Muscle layer of duodenum (tissue), 2 donors: ENCODE measurements at regions not wholly inside any gene's neighbourhood (a gene's known extent, or its start where the extent isn't known, plus 50 kb on each side); places are given as distances from the start of the nearest gene placed in this dataset.

Source experiments
- H3K27ac ChIP-seq: one replicate; pipeline ENCODE4 v1.7.0; 2013; ENCODE audit warnings: mild to moderate bottlenecking, low read length
- H3K27me3 ChIP-seq: one replicate; pipeline ENCODE4 v1.7.0; 2013; ENCODE audit warnings: low read depth, mild to moderate bottlenecking, control low read depth, low read length
- H3K36me3 ChIP-seq, 2 donors: one replicate each; pipeline ENCODE4 v1.7.0; 2013; ENCODE audit warnings: low read length in 2 of 2, control low read depth in 1 of 2, mild to moderate bottlenecking in 1 of 2; ENCODE audit not compliant: insufficient read depth in 2 of 2, control insufficient read depth in 1 of 2
- H3K4me1 ChIP-seq, 2 donors: one replicate each; pipeline ENCODE4 v1.7.0; 2013; ENCODE audit warnings: low read length in 2 of 2, mild to moderate bottlenecking in 2 of 2, control low read depth in 1 of 2, moderate library complexity in 1 of 2; ENCODE audit not compliant: insufficient read depth in 2 of 2, control insufficient read depth in 1 of 2
- H3K4me3 ChIP-seq, 2 donors: one replicate each; pipeline ENCODE4 v1.7.0; 2013; ENCODE audit warnings: low read length in 2 of 2, low read depth in 1 of 2, mild to moderate bottlenecking in 1 of 2
- H3K9me3 ChIP-seq, 2 donors: one replicate each; pipeline ENCODE4 v1.7.0; 2013; ENCODE audit warnings: low read length in 2 of 2, control low read depth in 1 of 2, mild to moderate bottlenecking in 1 of 2; ENCODE audit not compliant: control insufficient read depth in 1 of 2
- donor health status: healthy.

DNA sequence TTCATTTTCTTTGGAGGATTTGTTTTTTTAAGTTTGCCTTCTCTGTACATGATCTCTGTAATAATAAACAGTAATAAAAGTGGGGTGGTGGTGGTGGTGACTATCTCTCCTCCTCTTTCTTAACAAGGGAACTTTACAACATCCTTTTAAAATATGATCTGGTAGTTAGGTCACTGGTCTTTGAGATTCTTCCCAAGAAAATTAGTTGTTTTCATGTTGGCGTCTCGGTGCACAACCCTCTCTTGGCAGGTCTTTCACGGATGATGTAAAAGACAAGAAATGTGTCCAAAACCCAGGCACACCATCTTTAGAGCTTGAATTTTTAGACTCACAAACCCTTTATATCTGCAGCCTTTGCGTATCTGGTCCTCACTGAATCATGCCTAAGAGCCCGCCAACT, 488.5 kb upstream of the TBX3 start:
- peaks cover 0 to 15% of the 10 kb centered on the region in 2 donors for H3K4me1 ChIP-seq

DNA sequence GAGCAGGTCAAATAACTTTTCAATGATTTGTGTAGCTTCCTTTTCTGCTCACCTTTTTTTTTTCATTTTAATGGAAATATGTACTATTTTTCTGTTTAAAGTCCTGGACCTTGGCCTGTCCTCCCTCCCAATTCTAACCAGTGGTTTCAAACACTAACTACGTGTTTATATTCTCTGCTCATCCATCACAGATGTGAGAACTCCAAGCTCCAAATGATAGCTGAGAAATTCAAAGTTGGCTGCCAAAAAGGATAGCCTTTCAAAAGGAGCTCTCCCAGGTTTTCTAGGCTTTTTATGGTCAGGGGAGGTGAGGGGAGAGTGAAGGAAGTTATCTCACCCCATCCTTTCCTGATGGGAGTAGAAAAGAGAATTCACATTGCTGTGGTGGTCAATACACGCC, 486.0 kb upstream of the TBX3 start:
- H3K27ac ChIP-seq = no peak overlapping the region
- H3K36me3 ChIP-seq = no peaks in the 10 kb centered on the region
- H3K9me3 ChIP-seq = peaks cover 0 to 3% of the 10 kb centered on the region in 2 donors
- H3K27me3 ChIP-seq = no peaks in the 10 kb centered on the region
- no peak overlapping the region for H3K4me3 ChIP-seq
- peaks cover 0 to 15% of the 10 kb centered on the region in 2 donors for H3K4me1 ChIP-seq

More for the DNA sequence above, 488.5 kb upstream of the TBX3 start:
- no peaks in the 10 kb centered on the region for H3K36me3 ChIP-seq
- no peak overlapping the region for H3K27ac ChIP-seq
- no peaks in the 10 kb centered on the region for H3K27me3 ChIP-seq
- peaks cover 0 to 3% of the 10 kb centered on the region in 2 donors for H3K9me3 ChIP-seq
- H3K4me3 ChIP-seq = no peak overlapping the region

DNA sequence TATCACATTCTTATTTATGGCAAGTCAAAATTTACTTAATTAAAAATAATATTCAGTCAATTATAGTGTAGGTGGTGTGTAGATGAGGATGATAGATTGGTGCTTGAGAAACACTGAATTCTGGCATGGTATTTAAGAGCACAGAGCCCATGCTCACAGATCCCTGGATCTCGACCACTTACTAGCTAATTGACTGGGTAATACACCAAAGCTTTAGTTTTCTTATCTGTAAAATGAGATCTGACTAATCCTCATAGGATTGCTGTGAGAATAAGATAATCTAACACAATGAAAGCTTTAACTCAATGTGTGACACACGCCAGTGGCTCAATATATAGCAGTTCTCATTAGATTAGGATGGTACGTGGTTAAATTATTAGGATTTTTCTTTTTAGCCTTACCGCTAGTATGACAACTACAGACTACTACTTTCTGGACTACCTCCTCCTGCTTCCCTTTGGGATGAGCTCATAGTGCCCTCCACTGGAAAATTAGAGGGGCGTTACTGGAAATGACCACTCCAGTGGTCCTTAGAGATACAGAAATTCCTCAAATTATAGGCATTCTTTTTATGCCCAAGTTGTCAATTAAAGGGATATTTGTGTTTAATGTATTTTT, 482.8 kb upstream of the TBX3 start:
- Histone ChIP-seq H3K36me3 (no peaks in the 10 kb centered on the region), H3K4me3 (no peak overlapping the region), H3K4me1 (peaks cover 0 to 7% of the 10 kb centered on the region in 2 donors), H3K9me3 (peaks cover 0 to 3% of the 10 kb centered on the region in 2 donors), H3K27me3 (no peaks in the 10 kb centered on the region), H3K27ac (no peak overlapping the region)

DNA sequence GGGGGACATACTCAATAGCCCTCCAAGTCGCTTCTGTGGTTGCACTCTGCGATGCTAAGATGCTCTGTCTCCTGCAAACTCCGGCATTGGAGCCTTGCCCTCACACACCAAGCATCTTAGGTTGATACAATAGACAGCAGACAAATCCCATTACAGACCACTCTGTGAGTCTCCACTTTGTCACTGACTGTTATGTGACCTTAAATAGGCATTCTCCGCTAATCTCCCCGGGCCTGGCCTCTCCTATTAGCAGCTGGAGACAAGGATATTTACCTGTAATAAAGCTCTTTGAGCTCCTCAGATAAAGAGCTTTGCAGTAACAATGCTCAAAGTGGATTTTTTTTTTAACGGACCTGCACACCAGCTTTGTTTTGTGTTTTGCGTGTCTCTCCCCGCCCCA, 479.7 kb upstream of the TBX3 start:
- H3K4me1 ChIP-seq = no peaks in the 10 kb centered on the region
- no peak overlapping the region for H3K27ac ChIP-seq
- no peak overlapping the region for H3K4me3 ChIP-seq
- no peaks in the 10 kb centered on the region for H3K36me3 ChIP-seq
- H3K27me3 ChIP-seq = no peaks in the 10 kb centered on the region
- H3K9me3 ChIP-seq = peaks cover 0 to under 1% of the 10 kb centered on the region in 2 donors

DNA sequence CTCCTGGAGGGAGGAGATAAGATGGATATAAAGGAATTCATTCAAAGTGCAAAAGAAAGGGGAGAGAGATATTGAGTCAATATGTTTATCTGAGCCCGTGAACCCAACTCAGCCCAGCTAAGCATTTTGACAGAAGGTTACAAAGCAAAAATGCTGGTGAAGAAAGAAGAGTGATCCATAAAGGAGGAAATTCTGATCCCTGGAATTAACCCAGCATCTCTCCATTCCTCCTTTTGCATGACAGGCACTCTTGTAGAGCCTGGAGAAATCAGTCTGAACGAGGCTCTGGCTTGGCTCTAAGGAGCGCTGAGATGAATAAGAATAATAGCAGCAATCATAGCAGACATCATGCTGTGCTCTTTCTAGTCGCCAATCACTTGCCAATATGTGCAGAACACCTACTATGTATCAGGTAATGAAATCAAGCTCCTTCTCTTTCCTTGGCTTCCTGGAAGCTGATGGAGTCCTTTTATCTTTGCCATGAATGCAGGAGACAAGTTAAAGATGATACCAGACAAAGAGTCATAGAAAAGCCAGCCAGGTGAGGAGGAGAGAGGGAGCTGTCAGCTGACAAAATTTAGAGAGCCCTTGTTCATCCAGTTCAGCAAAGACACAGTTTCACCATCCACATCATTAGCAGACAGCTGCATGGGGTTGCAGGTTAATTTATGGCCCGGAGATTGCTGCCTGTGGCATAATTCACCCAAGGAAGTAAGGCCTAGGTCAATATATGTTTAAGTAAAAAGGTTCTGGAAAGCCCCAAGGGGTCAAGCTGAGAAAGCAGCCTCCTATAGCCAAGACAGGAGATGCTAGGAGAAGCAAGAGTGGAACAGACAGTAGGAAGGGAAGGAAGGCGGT, 476.5 kb upstream of the TBX3 start:
- Histone ChIP-seq H3K36me3 (no peaks in the 10 kb centered on the region), H3K4me1 (no peaks in the 10 kb centered on the region), H3K27ac (no peak overlapping the region), H3K9me3 (no peaks in the 10 kb centered on the region), H3K4me3 (no peak overlapping the region), H3K27me3 (no peaks in the 10 kb centered on the region)

DNA sequence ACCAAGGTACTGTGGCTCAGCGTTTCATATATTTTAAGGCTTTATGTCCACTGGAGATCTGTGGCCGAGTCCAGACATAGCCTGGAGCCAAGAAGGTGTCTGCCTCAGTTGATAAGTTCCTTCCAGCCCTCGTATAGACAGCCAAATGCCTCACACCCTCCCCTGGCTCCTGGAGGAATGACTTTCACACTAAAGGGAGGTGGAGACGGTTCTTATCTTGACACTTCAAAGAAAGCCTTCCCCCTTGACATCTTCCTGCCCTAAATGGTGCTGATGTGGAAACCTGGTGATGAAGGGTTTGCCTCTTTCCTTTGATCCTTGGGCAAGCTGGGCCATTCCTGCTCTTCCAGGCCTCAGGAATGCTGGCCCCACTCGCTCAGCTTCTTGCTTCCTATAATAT, 474.8 kb upstream of the TBX3 start:
- no peaks in the 10 kb centered on the region for H3K36me3 ChIP-seq
- no peaks in the 10 kb centered on the region for H3K4me1 ChIP-seq
- no peak overlapping the region for H3K27ac ChIP-seq
- H3K9me3 ChIP-seq = no peaks in the 10 kb centered on the region
- no peaks in the 10 kb centered on the region for H3K27me3 ChIP-seq
- no peak overlapping the region for H3K4me3 ChIP-seq

DNA sequence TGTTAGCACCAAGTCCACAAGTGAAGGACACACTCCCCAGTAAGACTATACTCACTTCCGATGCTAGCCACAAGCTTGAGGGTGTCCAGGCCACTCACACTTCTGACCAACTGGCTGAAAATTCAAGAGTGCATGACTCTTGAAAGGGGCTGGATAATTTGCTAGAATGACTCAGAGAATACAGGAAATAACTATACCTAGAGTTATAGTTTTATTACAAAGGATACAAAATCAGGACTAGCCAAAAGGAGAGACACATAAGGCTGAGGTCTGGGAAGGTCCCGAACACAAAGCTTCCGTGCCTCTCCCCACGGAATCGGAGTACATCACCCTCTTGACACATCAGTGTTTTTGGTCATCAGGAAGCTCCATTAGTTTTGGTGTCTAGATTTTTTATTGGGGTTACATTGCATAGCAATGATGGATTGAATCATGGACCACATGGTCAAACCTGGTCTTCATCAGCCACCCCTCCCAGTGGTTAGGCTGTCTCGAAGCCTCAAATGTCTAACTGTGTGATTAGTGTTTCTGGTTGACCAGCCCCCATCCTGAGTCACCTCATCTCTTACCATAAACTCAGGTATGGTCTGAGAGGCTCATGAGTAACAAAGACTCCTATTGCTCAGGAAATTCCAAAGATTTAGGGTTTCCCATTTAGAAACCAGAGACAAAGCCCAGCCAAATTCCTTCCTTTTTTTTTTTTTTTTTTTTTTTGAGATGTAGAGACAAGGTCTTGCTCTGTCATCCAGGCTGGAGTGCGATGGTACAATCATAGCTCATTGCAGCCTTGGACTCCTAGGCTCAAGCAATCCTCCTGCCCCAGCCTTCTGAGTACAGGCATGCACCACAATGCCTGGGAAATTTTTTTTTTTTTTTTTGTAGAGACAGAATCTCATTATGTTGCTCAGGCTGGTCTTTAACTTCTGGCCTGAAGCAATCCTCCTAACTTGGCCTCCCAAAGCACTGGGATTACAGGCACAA, 472.0 kb upstream of the TBX3 start:
- Histone ChIP-seq H3K27ac (no peak overlapping the region), H3K4me3 (no peak overlapping the region), H3K9me3 (no peaks in the 10 kb centered on the region), H3K36me3 (no peaks in the 10 kb centered on the region), H3K27me3 (no peaks in the 10 kb centered on the region), H3K4me1 (no peaks in the 10 kb centered on the region)

DNA sequence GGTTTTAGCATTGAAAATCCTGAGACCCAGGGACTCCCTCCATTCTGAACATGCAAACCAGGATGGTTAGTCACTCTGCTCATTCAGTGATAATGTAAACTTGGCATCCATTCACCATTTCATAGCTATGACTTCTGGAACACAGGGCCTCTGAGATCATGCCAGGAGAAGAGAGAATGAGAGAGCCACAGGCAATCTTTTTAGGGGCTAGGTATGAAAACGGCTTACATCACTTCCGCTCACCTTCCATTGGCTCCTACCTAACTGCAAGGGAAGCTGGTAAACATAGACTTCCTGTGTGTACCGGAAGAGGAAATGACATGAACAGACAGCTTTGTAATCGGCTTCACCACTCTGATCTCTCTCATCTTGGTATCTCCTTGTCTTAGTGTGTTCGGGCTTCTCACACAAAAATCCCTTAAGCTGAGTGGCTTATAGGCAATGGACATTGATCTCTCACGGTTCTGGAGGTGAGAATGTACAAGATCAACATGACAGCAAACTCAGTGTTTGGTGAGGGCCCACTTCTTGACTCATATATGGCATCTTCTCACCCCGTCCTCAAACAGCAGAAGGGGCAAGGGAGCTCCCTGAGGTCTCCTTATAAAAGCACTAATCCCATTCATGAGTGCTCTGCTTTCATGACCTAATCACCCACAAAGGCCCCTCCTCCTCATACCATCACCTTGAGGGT, 465.9 kb upstream of the TBX3 start:
- Histone ChIP-seq H3K36me3 (no peaks in the 10 kb centered on the region), H3K27me3 (no peaks in the 10 kb centered on the region), H3K9me3 (no peaks in the 10 kb centered on the region), H3K4me1 (peaks cover 0 to 10% of the 10 kb centered on the region in 2 donors), H3K27ac (no peak overlapping the region), H3K4me3 (no peak overlapping the region)

DNA sequence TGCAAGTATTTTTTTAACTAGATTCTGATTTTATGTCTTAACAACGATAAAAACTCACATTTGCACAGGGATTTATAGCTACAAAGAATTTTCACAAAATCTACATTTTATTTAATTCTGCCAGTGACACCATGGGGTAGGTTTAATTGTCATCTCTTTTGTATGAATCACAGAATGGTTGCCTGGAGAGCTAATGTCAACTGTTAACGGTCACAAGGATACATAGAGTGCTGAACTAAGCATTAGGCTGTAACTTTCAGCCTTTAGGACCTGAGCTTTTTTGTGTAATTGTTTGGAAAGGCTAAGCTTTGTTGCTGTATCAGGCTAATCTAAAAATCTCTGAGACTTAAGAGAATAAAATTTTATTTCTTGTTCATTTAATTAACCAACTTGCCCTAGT, 465.3 kb upstream of the TBX3 start:
- no peaks in the 10 kb centered on the region for H3K27me3 ChIP-seq
- no peaks in the 10 kb centered on the region for H3K36me3 ChIP-seq
- no peaks in the 10 kb centered on the region for H3K9me3 ChIP-seq
- H3K27ac ChIP-seq = no peak overlapping the region
- peaks cover 0 to 10% of the 10 kb centered on the region in 2 donors for H3K4me1 ChIP-seq
- H3K4me3 ChIP-seq = no peak overlapping the region

DNA sequence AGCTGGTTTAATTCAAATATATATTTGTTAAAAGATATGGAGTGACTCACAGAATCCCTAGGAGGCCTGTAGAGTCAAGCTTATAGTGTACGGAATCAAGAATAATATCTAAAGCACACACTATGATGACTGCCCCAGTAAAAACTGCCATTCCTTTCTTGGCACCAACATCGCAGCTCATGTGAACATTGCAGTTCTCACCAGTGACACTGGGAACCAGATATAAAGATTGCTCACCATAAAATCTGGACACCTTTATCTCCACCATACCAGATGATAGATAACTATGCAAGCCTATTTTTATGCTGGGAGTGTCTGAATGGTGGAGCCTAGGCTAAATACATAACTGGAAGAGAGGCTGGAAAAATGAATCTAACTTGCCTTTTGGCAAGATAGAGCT, 463.9 kb upstream of the TBX3 start:
- Histone ChIP-seq H3K4me3 (no peak overlapping the region), H3K36me3 (no peaks in the 10 kb centered on the region)

More for the DNA sequence above, 463.9 kb upstream of the TBX3 start:
- Histone ChIP-seq H3K27ac (no peak overlapping the region), H3K4me1 (peaks cover 0 to 10% of the 10 kb centered on the region in 2 donors), H3K27me3 (no peaks in the 10 kb centered on the region), H3K9me3 (no peaks in the 10 kb centered on the region)
